Endothelial cell of umbilical vein (primary cell): ENCODE measurements at regions not wholly inside any gene's neighbourhood (a gene's known extent, or its start where the extent isn't known, plus 50 kb on each side); places are given as distances from the start of the nearest gene placed in this dataset.

Experiments used
- BruUV-seq: library from RNA; stranded (reverse); fragments of 400-500 nt; replicated peaks from 2 replicates; lab custom pipeline; 2021; lab: Mats Ljungman, UMichigan
- CTCF ChIA-PET: fragments of 300-600, 350-600 bp; sonication (Branson Sonifier 250); formaldehyde crosslinking; loops from one replicate; lab custom pipeline; 2021; ENCODE audit warnings: antibody characterized with exemption, inconsistent platforms; lab: Charles Lee
- POLR2A ChIA-PET: fragments of 300-600, 350-600 bp; sonication (Branson Sonifier 250); formaldehyde crosslinking; loops from one replicate; lab custom pipeline; 2021; ENCODE audit warnings: antibody characterized with exemption, inconsistent platforms; lab: Charles Lee
- DNase-seq: peaks from one replicate; pipeline ENCODE4 v3.0.0-alpha.2; 2011; ENCODE audit warnings: low read depth, low spot score
- FAIRE-seq: peaks from 2 replicates; lab custom pipeline; 2011; peaks lifted over from hg19 to GRCh38; lab: Jason Lieb, UNC
- H2AFZ ChIP-seq: 2 replicates; pipeline ENCODE4 v1.6.0; 2012; ENCODE audit warnings: low read depth, low read length, control low read depth, inconsistent platforms
- H3K27ac ChIP-seq: 2 replicates; pipeline ENCODE4 v1.5.1; 2011; ENCODE audit warnings: low read depth, mild to moderate bottlenecking, control low read depth, low read length, moderate library complexity; ENCODE audit not compliant: insufficient read depth
- H3K27me3 ChIP-seq, 2 experiments: 2 replicates each; pipeline versions ENCODE4 v1.6.0 to v1.6.1; 2011; ENCODE audit warnings: low read length in 2 of 2, mixed read lengths in 1 of 2; ENCODE audit not compliant: control insufficient read depth in 2 of 2, insufficient read depth in 2 of 2
- H3K36me3 ChIP-seq, 2 experiments: 2 replicates in 1 of 2; 3 replicates in 1 of 2; pipeline ENCODE4 v1.5.1; 2011; ENCODE audit warnings: low read length in 2 of 2, mild to moderate bottlenecking in 1 of 2, moderate library complexity in 1 of 2; ENCODE audit not compliant: control insufficient read depth in 2 of 2, insufficient read depth in 2 of 2; ENCODE audit errors: extremely low read depth in 1 of 2
- H3K4me1 ChIP-seq: 3 replicates; pipeline ENCODE4 v1.5.1; 2011; ENCODE audit warnings: mild to moderate bottlenecking, low read length; ENCODE audit not compliant: control insufficient read depth, insufficient read depth; ENCODE audit errors: extremely low read depth
- H3K4me2 ChIP-seq: 2 replicates; pipeline ENCODE4 v1.6.1; 2011; ENCODE audit warnings: low read length, control low read depth, mixed read lengths; ENCODE audit not compliant: insufficient read depth
- H3K4me3 ChIP-seq, 3 experiments: fragments of 200-600 bp in 1 of 3; sonication (generic), shearing (Covaris generic) in 1 of 3; replicated peaks in 1 of 3; 2 replicates each; pipeline ENCODE4 v1.5.1; 2011 to 2016; ENCODE audit warnings: control low read depth in 3 of 3, low read length in 3 of 3, mild to moderate bottlenecking in 2 of 3, inconsistent platforms in 1 of 3, low read depth in 1 of 3, moderate library complexity in 1 of 3; ENCODE audit not compliant: insufficient read depth in 1 of 3
- H3K79me2 ChIP-seq: 2 replicates; pipeline ENCODE4 v1.6.0; 2012; ENCODE audit warnings: low read length, inconsistent platforms; ENCODE audit not compliant: control insufficient read depth, insufficient read depth
- H3K9ac ChIP-seq: replicated peaks from 2 replicates; pipeline ENCODE3; 2011; ENCODE audit warnings: low read length, control low read depth; ENCODE audit not compliant: insufficient read depth; ENCODE audit errors: extremely low read depth
- H3K9me1 ChIP-seq: replicated peaks from 3 replicates; pipeline ENCODE4 v1.6.0; 2011; ENCODE audit warnings: mild to moderate bottlenecking, low read length; ENCODE audit not compliant: control insufficient read depth, insufficient read depth; ENCODE audit errors: extremely low read depth
- H3K9me3 ChIP-seq: replicated peaks from 2 replicates; pipeline ENCODE4 v1.5.1; 2012; ENCODE audit warnings: low read length, inconsistent platforms; ENCODE audit not compliant: control insufficient read depth, insufficient read depth
- H4K20me1 ChIP-seq: replicated peaks from 2 replicates; pipeline ENCODE3; 2011; ENCODE audit warnings: mild to moderate bottlenecking, low read length; ENCODE audit not compliant: control insufficient read depth, insufficient read depth; ENCODE audit errors: extremely low read depth
- CTCF ChIP-seq, 2 donors: IDR thresholded peaks; 1 replicate in 1 of 2; 2 replicates in 1 of 2; pipeline ENCODE4 v1.5.1; 2011; ENCODE audit warnings: low read length in 2 of 2, mild to moderate bottlenecking in 2 of 2, moderate library complexity in 2 of 2, control low read depth in 1 of 2, inconsistent platforms in 1 of 2, low read depth in 1 of 2; ENCODE audit not compliant: insufficient read depth in 1 of 2; ENCODE audit errors: extremely low read depth in 1 of 2
- EZH2 ChIP-seq: IDR thresholded peaks from 2 replicates; pipeline ENCODE4 v1.6.1; 2012; ENCODE audit warnings: borderline replicate concordance, low read depth, mild to moderate bottlenecking, moderate library complexity, low read length, inconsistent platforms; ENCODE audit not compliant: severe bottlenecking
- FOS ChIP-seq: IDR thresholded peaks from 2 replicates; pipeline ENCODE4 v1.6.1; 2011; ENCODE audit warnings: mild to moderate bottlenecking, low read length, moderate library complexity, borderline replicate concordance; ENCODE audit not compliant: insufficient read depth
- GATA2 ChIP-seq: IDR thresholded peaks from 2 replicates; pipeline ENCODE4 v1.7.0; 2011; ENCODE audit warnings: low read depth, mild to moderate bottlenecking, moderate library complexity, mixed read lengths, low read length; ENCODE audit not compliant: insufficient read length, insufficient read depth
- JUN ChIP-seq: IDR thresholded peaks from 2 replicates; pipeline ENCODE4 v1.6.1; 2011; ENCODE audit warnings: borderline replicate concordance, low read depth; ENCODE audit not compliant: insufficient read length, insufficient read depth
- MYC ChIP-seq: IDR thresholded peaks from one replicate; pipeline ENCODE4 v1.6.1; 2011; ENCODE audit warnings: mild to moderate bottlenecking, low read depth, low read length
- POLR2A ChIP-seq: IDR thresholded peaks from 2 replicates; pipeline ENCODE4 v1.6.1; 2012; ENCODE audit warnings: low read depth, mild to moderate bottlenecking, control low read depth, low read length
- POLR2AphosphoS5 ChIP-seq: IDR thresholded peaks from 2 replicates; pipeline ENCODE4 v1.6.1; 2012; ENCODE audit warnings: low read depth, mild to moderate bottlenecking, control low read depth, low read length, moderate library complexity; ENCODE audit not compliant: insufficient read depth
- dilution Hi-C: fragments of 300-500 bp; cut with MboI; formaldehyde crosslinking; loops from one replicate; pipeline ENCODE4 v1.15.0; 2019; ENCODE audit warnings: low sequenced_read_pairs; ENCODE audit not compliant: extremely low pct_ligation_motif_present
- intact Hi-C: fragments of 100-400 bp; cut with micrococcal nuclease; formaldehyde crosslinking; loops from one replicate; pipeline ENCODE4 v1.10.0; 2022
- TF ChIP-seq, protein P1 (sequence below): IDR thresholded peaks from 2 replicates; pipeline ENCODE4 v1.6.1; 2011; ENCODE audit not compliant: insufficient read depth, insufficient read length

DNA sequence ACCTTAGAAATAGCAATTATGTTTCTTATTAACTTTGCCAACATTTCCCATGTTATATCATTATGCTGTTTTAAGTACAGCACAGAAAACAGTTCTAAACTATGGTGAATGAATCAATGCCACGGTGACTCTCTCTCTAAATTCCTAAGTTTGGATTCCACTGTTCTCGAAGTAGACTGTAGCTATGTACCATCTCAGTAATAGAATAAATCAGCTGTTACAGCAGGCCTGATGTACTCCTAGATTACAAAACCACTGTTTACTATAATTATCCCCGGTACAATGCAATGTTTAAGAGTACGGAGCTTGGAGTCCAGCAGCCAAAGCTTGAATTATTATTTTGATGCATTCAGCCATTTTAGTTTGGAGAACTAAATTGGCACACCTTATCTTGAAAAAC lies 476.3 kb upstream of the SLITRK1 start:
- no peak for FAIRE-seq
- Histone ChIP-seq H3K36me3 (no peaks in the 10 kb centered on the region), H3K9ac (no peak overlapping the region), H3K4me1 (no peaks in the 10 kb centered on the region), H3K9me3 (peaks cover 2% of the 10 kb centered on the region), H4K20me1 (no peaks in the 10 kb centered on the region), H3K27ac (no peak overlapping the region), H3K79me2 (no peaks in the 10 kb centered on the region), H2AFZ (no peak overlapping the region), H3K9me1 (no peaks in the 10 kb centered on the region), H3K27me3 (no peaks in the 10 kb centered on the region), H3K4me3 (no peak overlapping the region), H3K4me2 (no peak overlapping the region)
- BruUV-seq, result no TSS peak
- TF ChIP-seq MYC (no peak), POLR2A (no peak), JUN (no peak), FOS (no peak), EZH2 (no peak), CTCF (IDR thresholded peaks at IDR 0.05; ENCODE audit: extremely low read depth in 1 of 2, insufficient read depth in 1 of 2, low read depth in 1 of 2, low read length in 2 of 2) (no peak), GATA2 (no peak), POLR2AphosphoS5 (no peak)
- TF ChIP-seq, protein P1, sequence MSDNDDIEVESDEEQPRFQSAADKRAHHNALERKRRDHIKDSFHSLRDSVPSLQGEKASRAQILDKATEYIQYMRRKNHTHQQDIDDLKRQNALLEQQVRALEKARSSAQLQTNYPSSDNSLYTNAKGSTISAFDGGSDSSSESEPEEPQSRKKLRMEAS, result no peak
- ChIA-PET POLR2A (no interaction called here), CTCF (no interaction called here)
- intact Hi-C loops, result no loop called here
- DNase-seq, result no peak
- dilution Hi-C loops, result no loop called here
